HEK293T (cell line): ENCODE measurements at regions not wholly inside any gene's neighbourhood (a gene's known extent, or its start where the extent isn't known, plus 50 kb on each side); places are given as distances from the start of the nearest gene placed in this dataset.

Experiments used
- CTCF ChIA-PET: fragments of 350-600 bp; formaldehyde crosslinking; extraction: SDS; loops from one replicate; lab custom pipeline; 2021; ENCODE audit warnings: antibody characterized with exemption, inconsistent platforms; lab: Yijun Ruan, JAX
- POLR2A ChIA-PET: fragments of 350-600 bp; formaldehyde crosslinking; extraction: SDS; loops from one replicate; lab custom pipeline; 2020; ENCODE audit warnings: antibody characterized with exemption, inconsistent platforms; lab: Yijun Ruan, JAX
- DNase-seq: peaks from one replicate; pipeline ENCODE4 v3.0.0; 2012; ENCODE audit warnings: mixed read lengths; ENCODE audit errors: extremely low spot score
- ARNT ChIP-seq: fragments of 450-650 bp; IDR thresholded peaks from 2 replicates; pipeline ENCODE4 v1.6.1; 2017; ENCODE audit warnings: mild to moderate bottlenecking
- BHLHE40 ChIP-seq: fragments of 450-650 bp; IDR thresholded peaks from 2 replicates; pipeline ENCODE4 v1.6.1; 2016; ENCODE audit warnings: mild to moderate bottlenecking, moderate library complexity, borderline replicate concordance
- CTBP1 ChIP-seq: fragments of 450-650 bp; IDR thresholded peaks from 2 replicates; pipeline ENCODE4 v1.6.1; 2016; ENCODE audit warnings: borderline replicate concordance
- ELF4 ChIP-seq: fragments of 450-650 bp; IDR thresholded peaks from 2 replicates; pipeline ENCODE4 v1.6.1; 2017; ENCODE audit warnings: antibody characterized with exemption
- FOXA1 ChIP-seq: fragments of 450-650 bp; IDR thresholded peaks from 2 replicates; pipeline ENCODE4 v1.6.1; 2016; ENCODE audit warnings: mild to moderate bottlenecking
- FOXK2 ChIP-seq: fragments of 450-650 bp; IDR thresholded peaks from 2 replicates; pipeline ENCODE4 v1.6.1; 2016; ENCODE audit warnings: mild to moderate bottlenecking
- FOXM1 ChIP-seq: fragments of 450-650 bp; IDR thresholded peaks from 2 replicates; pipeline ENCODE4 v1.6.1; 2017; ENCODE audit warnings: mild to moderate bottlenecking, borderline replicate concordance
- HDGF ChIP-seq: fragments of 450-650 bp; IDR thresholded peaks from 2 replicates; pipeline ENCODE4 v1.6.1; 2017; ENCODE audit warnings: antibody characterized with exemption, borderline replicate concordance
- L3MBTL2 ChIP-seq: fragments of 450-650 bp; conservative IDR thresholded peaks from 2 replicates; pipeline ENCODE4 v1.6.1; 2016; ENCODE audit warnings: mild to moderate bottlenecking
- LEF1 ChIP-seq: fragments of 450-650 bp; IDR thresholded peaks from 2 replicates; pipeline ENCODE4 v1.6.1; 2017; ENCODE audit warnings: mild to moderate bottlenecking, borderline replicate concordance
- NFRKB ChIP-seq: fragments of 450-650 bp; IDR thresholded peaks from 2 replicates; pipeline ENCODE4 v1.6.1; 2016; ENCODE audit warnings: mild to moderate bottlenecking, moderate library complexity
- PKNOX1 ChIP-seq: fragments of 450-650 bp; IDR thresholded peaks from 2 replicates; pipeline ENCODE4 v1.6.1; 2016
- SP1 ChIP-seq: fragments of 450-650 bp; IDR thresholded peaks from 2 replicates; pipeline ENCODE4 v1.6.1; 2017
- SUZ12 ChIP-seq: fragments of 450-650 bp; IDR thresholded peaks from 2 replicates; pipeline ENCODE4 v1.6.1; 2016; ENCODE audit warnings: mild to moderate bottlenecking
- TARDBP ChIP-seq: fragments of 450-650 bp; IDR thresholded peaks from 2 replicates; pipeline ENCODE4 v1.6.1; 2016
- ZNF384 ChIP-seq: fragments of 450-650 bp; IDR thresholded peaks from 2 replicates; pipeline ENCODE4 v1.6.1; 2016

DNA sequence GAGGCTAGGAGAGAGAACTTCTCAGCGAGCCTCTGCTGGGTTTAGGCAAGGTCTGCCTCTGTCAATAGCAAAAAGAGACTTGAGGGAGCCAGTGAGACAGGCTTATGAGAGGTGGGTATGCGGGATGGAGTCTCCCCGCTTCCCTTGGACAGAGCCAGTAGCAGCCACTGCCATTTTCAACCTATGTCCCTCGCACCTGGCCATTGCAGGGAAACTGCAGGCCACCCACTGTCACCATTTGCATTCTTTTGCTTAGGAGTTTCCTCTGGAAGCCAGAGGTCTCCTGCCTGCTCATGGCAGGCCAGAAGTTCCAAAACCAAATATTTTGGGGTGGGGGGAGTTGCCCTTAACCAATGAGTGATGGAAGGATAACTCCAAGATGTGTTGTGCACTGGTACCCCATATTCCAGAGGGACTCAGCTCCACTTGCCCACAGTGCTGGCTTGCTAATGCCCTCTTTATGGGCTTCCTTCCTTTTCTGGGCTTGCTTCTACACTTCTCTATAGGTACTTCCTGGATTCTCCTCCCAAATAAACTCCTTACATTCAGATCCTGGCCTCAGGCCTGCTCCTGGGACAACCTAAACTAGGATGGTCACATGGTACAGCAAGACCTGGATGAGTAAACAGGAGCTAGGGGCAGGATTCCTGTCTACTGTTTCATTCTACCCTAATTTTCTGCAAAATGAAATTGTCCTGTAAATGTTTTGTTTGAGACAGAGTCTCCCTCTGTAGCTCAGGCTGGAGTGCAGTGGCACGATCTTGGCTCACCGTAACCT lies 108.9 kb upstream of the PROK2 start:
- ChIA-PET POLR2A (no interaction called here), CTCF (no interaction called here)
- no peak for DNase-seq
- TF ChIP-seq CTBP1 (no peak), ZNF384 (no peak), TARDBP (no peak), LEF1 (no peak), NFRKB (no peak), FOXK2 (no peak), HDGF (no peak), PKNOX1 (no peak), SUZ12 (no peak), FOXA1 (no peak), ARNT (no peak), L3MBTL2 (no peak), BHLHE40 (no peak), ELF4 (no peak)

DNA sequence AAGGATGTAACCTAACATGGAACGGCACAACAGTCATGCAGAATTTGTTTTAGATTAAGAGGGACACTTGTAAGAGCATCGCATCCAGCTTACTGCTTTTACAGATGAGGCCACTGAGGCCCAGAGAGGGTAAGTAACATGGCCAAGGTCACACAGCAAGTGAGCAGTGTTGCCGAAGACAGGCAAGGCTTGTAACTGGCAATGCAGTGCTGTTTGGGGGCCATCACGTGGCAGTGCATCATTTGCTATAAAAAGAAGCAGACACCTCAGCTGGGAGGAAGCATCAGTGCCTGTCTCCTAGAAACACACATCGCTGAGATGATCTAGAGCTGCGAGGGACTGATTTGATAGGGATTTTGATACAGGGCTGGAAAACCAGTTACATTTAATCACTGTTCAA lies 108.2 kb upstream of the PROK2 start:
- TF ChIP-seq SUZ12 (no peak), FOXM1 (no peak), HDGF (no peak), CTBP1 (no peak), NFRKB (no peak), PKNOX1 (no peak), L3MBTL2 (no peak), LEF1 (no peak), ELF4 (no peak), TARDBP (no peak), ARNT (no peak), ZNF384 (no peak), BHLHE40 (no peak), FOXK2 (no peak), FOXA1 (no peak), SP1 (no peak)
- DNase-seq = no peak
- CTCF ChIA-PET = no interaction called here

DNA sequence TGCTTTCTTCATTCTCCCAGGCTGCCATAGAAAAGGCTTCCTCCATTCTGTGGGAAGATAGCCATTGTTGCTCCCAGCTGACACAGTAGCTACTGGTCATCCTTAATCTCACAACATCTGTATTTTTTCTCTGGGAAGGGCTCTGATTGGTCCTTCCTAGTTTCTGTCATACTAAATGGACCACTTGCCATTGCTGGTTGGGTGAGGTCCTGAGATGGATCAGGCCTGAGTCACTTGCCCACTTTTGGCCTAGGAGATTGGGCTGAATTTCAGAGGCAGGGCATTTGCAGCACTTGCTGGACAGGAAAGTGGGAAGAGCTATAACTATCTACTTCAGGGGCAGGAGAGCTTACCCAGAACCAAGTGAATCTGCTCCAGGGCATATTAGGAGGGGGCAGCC lies 106.5 kb upstream of the PROK2 start:
- TF ChIP-seq SP1 (no peak), ARNT (no peak), BHLHE40 (no peak), NFRKB (no peak), ZNF384 (no peak), ELF4 (no peak), HDGF (no peak)
- no peak for DNase-seq
- POLR2A ChIA-PET = no interaction called here
- CTCF ChIA-PET = interaction anchor here (0.6 kb wide), 1 partner anchor 374 kb away, joined by 3 read pairs; no protein-coding TSS in a partner anchor

More for the DNA sequence above, 108.2 kb upstream of the PROK2 start:
- POLR2A ChIA-PET = no interaction called here

- CTCF ChIA-PET = interaction anchor here (0.6 to 0.7 kb wide), 2 partner anchors 12 to 15 kb away, joined by 3 to 4 read pairs; no protein-coding TSS in a partner anchor
- DNase-seq = no peak
- POLR2A ChIA-PET = no interaction called here
- TF ChIP-seq TARDBP (no peak), SUZ12 (no peak), ZNF384 (no peak), HDGF (no peak), SP1 (no peak), ELF4 (no peak), LEF1 (no peak), BHLHE40 (no peak), NFRKB (no peak), CTBP1 (no peak), FOXM1 (no peak), L3MBTL2 (no peak), FOXA1 (no peak), ARNT (no peak), FOXK2 (no peak), PKNOX1 (no peak)
These were observed 105.5 kb upstream of the PROK2 start for GRCh38 chr3:71890356-71890931.

DNA sequence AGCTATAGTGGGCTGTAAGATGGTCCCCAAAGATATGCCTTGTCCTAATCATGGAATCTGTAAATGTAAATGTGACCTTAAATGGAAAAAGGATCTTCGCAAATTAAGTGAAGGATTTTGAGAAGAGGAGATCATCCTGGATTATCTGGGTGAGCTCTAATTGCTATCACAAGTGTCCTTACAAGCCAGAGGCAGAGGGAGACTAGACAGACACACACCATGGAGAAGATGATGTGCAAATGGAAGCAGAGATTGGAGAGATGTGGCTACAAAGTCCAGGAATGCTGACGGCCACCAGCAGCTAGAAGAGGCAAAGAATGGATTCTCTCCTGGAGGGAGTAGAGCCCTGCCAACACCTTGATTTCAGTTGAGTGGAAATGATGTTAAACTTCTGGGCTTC lies 102.3 kb upstream of the PROK2 start:
- POLR2A ChIA-PET = no interaction called here
- TF ChIP-seq TARDBP = no peak
- CTCF ChIA-PET = interaction anchor here (1.2 kb wide), 1 partner anchor 12 kb away, joined by 5 read pairs; no protein-coding TSS in a partner anchor
- DNase-seq = no peak

DNA sequence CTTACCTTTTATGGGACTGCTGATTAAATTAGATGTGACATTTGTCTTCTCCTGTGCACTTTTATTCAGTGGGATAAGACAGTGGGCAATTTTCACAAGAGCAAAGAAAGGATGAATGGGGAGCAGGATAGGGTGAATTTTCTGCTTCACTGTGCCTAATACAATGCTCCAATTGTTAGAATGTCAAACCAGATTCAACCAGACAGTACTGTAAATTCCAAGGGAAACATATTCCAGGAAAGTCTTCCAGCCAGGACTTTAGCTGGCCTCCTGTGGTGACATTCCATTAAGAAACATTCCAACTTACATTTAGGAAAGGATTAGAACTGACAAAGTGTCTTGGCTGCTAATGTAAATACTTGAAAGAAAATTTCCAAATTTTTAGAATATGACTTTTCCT lies 100.1 kb upstream of the PROK2 start:
- DNase-seq = no peak
- ChIA-PET POLR2A (no interaction called here), CTCF (interaction anchor here (0.6 to 0.9 kb wide), 2 partner anchors 10 to 1006 kb away, joined by 4 to 5 read pairs; no protein-coding TSS in a partner anchor)
- TF ChIP-seq SUZ12 = no peak
- TF ChIP-seq ARNT = no peak
- no peak for TF ChIP-seq TARDBP
- no peak for TF ChIP-seq ZNF384
- no peak for TF ChIP-seq BHLHE40
- TF ChIP-seq FOXA1 = no peak
